ENCODE measurements at regions not wholly inside any gene's neighbourhood (a gene's known extent, or its start where the extent isn't known, plus 50 kb on each side); places are given as distances from the start of the nearest gene placed in this dataset.

- DNase-seq (ENCODE audit: low spot score) = no peak
- ATAC-seq = no peak
Observed at GRCh38 chr14:83314764-83315163, 1781.1 kb upstream of the SEL1L start.

DNA sequence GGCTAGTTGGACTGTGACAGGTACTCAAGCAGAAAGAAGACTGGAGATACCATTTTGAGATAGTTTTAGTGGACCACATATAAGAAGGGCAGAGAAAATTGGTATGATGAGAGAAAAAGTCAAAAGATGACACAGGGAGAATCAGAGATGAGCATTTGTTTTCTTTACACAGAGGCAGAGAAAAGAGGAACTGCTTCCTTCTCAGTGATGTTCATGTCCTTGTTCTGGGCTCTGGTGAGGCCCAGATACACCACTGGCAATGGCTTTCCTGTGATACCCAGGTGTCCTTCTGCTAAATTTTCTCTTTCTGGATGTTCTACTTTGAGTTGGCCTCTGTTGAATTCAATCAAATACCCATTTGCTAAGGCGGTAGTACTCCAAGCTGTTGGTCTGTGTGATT, 1782.7 kb upstream of the SEL1L start:
- ATAC-seq (no peak), DNase-seq (ENCODE audit: low spot score) (no peak)

DNA sequence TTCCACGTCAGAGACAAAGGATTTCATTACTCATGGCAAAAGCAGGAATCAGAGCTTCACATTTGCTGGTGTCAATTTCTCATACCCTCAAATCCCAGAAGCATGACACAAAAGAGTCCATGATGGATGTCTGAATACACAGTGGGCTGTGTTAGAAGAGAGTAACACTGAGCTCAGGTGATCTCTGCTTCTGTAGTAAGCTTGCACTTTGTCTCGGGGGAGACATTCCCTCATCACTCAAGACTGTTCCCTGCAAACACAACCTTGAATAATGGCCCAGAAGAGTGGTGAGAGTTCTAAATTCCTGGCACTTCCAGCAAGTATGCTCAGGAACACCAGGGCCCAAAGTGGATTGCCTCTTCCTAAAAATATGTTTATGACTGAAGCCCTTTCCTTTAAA, 1787.2 kb upstream of the SEL1L start:
- ATAC-seq (no peak), DNase-seq (ENCODE audit: low spot score) (no peak)

- no peak for DNase-seq (ENCODE audit: low spot score)
- no peak for ATAC-seq
Observed at GRCh38 chr14:83331513-83331912, 1797.9 kb upstream of the SEL1L start.

GRCh38 chr14:83342590-83342989, 1808.9 kb upstream of the SEL1L start:
- no peak for DNase-seq (ENCODE audit: low spot score)

DNA sequence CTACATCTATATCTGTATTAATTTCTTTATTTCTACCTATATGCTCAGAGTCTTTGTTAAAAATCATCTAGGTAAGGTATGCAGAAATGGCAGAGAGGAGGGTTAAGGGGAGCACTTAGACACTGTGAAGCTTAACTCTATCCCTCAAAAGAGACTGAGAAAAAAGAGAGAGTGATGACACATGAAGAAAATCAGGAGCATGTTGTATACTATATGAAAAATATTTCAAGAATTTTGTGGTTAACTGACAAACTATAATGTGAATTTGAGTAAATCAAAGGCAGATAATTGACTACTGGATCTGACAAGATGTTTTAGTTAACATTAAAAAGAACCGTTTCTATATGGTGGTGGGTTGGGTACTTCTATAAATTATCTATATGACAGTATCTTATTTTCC, 1814.2 kb upstream of the SEL1L start:
- ATAC-seq (no peak), DNase-seq (ENCODE audit: low spot score) (no peak)

More at GRCh38 chr14:83342590-83342989, 1808.9 kb upstream of the SEL1L start:
- ATAC-seq = no peak

GRCh38 chr14:83355609-83356008, 1822.0 kb upstream of the SEL1L start:
- no peak for ATAC-seq
- no peak for DNase-seq (ENCODE audit: low spot score)

DNA sequence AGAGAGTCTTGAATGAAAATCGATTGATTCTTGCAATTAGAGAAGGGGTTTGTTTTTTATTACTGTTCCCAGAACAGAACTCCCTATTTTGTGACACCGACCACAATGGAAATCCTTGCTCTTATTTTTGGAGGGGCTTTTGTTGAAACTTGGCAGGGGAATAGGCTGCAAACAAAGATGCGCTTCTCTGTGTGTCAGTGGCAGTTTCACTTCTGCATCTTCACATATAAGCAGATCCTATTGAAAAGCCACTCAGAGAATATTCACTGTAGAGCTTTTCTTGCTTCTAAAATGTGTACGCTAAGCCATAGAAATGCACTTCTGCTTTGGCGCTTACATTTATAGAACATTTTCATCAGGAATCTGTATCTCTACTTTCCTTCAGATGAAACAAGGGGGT, 1822.4 kb upstream of the SEL1L start:
- ATAC-seq (no peak), DNase-seq (ENCODE audit: low spot score) (no peak)

DNA sequence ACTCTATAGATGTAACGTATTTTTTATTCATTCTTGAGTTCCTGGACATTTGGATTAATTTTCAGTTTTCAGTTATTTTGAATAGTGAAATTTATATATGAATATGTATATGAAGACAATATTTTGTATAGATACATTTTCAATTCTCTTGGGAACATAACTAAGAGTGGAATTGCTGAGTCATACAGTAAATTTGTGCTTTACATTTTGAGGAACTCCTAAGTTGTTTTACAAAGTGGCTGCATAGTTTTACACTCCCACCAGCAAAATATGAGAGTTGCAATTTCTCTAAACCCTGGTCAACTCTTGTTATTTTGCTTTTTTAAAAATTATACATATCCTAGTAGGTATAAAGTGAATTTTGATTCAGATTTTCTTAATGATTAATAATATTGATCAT, 1838.6 kb upstream of the SEL1L start:
- ATAC-seq = no peak
- DNase-seq (ENCODE audit: low spot score) = no peak

- DNase-seq (ENCODE audit: low spot score) (no peak), ATAC-seq (no peak)
Observed at GRCh38 chr14:83379436-83379835, 1845.8 kb upstream of the SEL1L start.

GRCh38 chr14:83384253-83384652, 1850.6 kb upstream of the SEL1L start:
- no peak for ATAC-seq
- DNase-seq (ENCODE audit: low spot score) = no peak

- no peak for ATAC-seq
Observed at GRCh38 chr14:83395321-83395720, 1861.7 kb upstream of the SEL1L start.

DNA sequence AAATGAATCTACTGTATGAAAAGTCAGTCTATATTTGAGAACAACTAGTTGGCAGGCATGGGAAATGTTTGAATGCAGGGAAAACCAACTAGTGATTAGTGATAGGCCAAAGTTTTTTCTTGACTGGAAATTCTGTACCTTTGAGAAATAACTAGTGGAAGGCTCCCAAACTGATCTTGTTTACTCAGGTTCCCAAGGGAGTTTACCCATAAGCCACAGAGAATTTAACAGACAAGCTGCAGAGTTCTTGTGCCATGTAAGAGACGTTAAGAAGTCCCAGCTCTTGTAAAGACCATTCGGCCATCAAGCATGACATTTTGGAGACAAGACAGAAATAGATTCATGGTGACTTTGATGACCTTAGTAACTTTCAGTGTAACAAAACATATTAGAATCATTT, 1882.8 kb upstream of the SEL1L start:
- ATAC-seq = no peak
- no peak for DNase-seq (ENCODE audit: low spot score)

More at GRCh38 chr14:83395321-83395720, 1861.7 kb upstream of the SEL1L start:
- DNase-seq (ENCODE audit: low spot score) = no peak

GRCh38 chr14:83419420-83419819, 1885.8 kb upstream of the SEL1L start:
- no peak for ATAC-seq
- no peak for DNase-seq (ENCODE audit: low spot score)

- no peak for DNase-seq (ENCODE audit: low spot score)
- ATAC-seq = no peak
Observed at GRCh38 chr14:83421711-83422110, 1888.1 kb upstream of the SEL1L start.

DNA sequence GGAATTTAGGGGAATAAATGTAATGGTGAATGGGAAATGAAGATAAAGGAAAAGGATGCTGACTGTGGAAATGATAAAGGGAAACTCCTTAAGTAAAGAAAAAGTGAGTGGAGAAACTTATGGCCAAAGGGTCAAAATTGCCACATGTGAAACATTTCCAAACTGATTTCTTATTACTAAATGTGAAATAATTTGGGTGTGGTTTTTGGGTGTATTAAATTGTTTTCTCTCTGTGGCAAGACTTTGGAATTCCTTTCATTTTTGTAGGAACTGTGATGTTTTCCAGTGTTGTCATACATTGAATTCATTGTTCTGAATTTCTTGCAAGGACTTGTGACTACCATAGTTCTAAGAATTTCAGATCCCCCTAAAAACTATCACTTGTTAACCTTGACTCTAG, 1891.5 kb upstream of the SEL1L start:
- no peak for ATAC-seq
- DNase-seq (ENCODE audit: low spot score) = no peak

DNA sequence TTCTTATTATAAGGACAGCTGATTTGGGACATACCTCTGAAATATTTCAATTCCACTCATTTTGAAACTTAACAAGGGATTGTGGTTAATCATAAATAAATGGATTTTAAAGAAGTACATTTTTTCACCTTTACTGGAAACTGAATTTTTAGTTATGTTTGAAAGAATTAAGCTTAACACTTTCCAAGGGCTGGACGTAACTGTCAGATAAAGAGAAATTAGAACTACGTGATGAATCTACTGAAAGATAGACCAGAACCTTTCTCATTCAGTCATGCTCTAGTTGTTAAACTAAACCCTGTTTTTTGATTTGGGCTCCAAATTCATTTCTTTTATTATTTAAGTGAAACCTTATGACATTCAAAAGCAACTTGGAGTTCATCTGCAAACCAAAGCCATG, 1892.1 kb upstream of the SEL1L start:
- ATAC-seq (no peak), DNase-seq (ENCODE audit: low spot score) (no peak)

- DNase-seq (ENCODE audit: low spot score) (no peak), ATAC-seq (no peak)
Observed at GRCh38 chr14:83433618-83434017, 1900.0 kb upstream of the SEL1L start.

- ATAC-seq (no peak), DNase-seq (ENCODE audit: low spot score) (no peak)
Observed at GRCh38 chr14:83441801-83442200, 1908.1 kb upstream of the SEL1L start.

DNA sequence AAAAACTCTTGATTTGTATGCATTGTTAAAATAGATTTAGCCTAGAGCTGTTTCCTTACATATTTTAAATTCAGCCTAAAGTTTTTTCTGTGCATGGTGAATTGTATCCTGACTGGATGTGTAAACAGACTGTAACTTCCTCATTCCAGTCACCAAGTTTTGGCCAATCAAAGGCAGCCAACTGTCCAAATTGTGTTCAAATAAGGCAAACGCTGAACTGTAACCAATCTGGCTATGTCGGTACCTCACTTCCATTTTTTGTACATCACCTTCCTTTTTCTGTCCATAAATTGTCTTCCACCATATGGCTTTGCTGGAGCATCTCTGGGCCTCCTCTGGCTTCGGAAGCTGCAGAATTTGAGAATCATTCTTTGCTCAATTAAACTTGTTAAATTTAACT, 1921.9 kb upstream of the SEL1L start:
- ATAC-seq (no peak), DNase-seq (ENCODE audit: low spot score) (no peak)

DNA sequence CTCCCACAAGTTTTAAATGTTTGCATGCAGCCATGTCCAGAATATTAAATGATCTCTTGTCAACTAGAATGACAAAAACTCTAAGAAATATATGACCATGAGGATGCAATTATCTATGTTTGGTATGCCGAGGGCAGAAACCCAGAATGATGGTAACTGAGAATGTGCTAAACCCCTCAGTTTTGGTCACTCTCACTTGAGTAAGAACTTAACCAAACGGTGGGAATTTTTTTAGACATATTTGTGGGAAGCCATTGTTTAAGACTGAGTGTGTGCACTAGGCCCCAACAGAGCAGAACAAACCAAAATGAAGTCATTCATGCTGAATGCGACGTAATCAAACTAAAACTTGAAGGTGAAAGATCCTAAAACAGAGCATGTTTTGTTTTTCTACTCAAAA, 1927.9 kb upstream of the SEL1L start:
- ATAC-seq (no peak), DNase-seq (ENCODE audit: low spot score) (no peak)

- DNase-seq (ENCODE audit: low spot score) (no peak), ATAC-seq (no peak)
Observed at GRCh38 chr14:83462759-83463158, 1929.1 kb upstream of the SEL1L start.

DNA sequence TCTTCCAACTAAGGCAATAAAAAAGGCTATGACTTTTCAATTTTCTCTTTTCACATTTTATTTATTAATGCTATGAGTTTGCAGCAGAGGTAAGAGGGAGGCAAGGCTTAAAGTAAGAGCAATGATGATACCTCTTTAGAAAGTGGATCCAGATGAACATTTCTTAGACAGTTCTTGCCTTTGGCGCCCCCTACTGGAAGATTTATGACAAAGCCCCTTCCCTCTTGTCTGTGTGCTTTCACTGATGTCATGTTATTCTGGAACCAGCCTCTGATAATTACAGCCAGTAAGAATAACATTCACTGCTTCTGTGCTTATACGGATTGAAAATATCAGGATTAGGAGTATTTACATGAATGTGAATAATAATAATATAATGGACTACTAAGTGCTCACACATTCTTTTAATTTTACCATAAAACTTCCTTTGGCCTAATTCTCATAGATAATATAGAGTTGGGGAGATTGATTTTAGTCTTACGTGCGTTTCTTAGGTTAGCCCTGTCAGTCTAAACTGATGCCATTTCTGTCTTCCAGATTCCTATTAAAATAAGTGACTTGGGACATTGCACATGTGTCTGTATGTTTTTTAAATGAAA, 1929.9 kb upstream of the SEL1L start:
- no peak for DNase-seq (ENCODE audit: low spot score)
- peak; percentile 71 for ATAC-seq

- DNase-seq (ENCODE audit: low spot score) = no peak
- no peak for ATAC-seq
Observed at GRCh38 chr14:83467811-83468210, 1934.2 kb upstream of the SEL1L start.
